IMR-90 (cell line): ENCODE measurements at regions not wholly inside any gene's neighbourhood (a gene's known extent, or its start where the extent isn't known, plus 50 kb on each side); places are given as distances from the start of the nearest gene placed in this dataset.

Source experiments
- ATAC-seq: fragments of 200-7000 bp; cut with Tn5 transposase; 2 replicates; pipeline ENCODE4 v1.9.1; 2020; ENCODE audit warnings: low read depth, mild to moderate bottlenecking, moderate library complexity
- BruUV-seq: library from RNA; stranded (reverse); fragments of 400-500 nt; replicated peaks from 2 replicates; lab custom pipeline; 2021; lab: Mats Ljungman, UMichigan
- CTCF ChIA-PET: fragments of 300-600 bp; formaldehyde crosslinking; extraction: SDS; loops from one replicate; lab custom pipeline; 2021; ENCODE audit warnings: antibody characterized with exemption; lab: Yijun Ruan, JAX
- POLR2A ChIA-PET: fragments of 300-600 bp; sonication (Branson Sonifier 250); formaldehyde crosslinking; loops from one replicate; lab custom pipeline; 2022; ENCODE audit warnings: antibody characterized with exemption; ENCODE audit not compliant: unreplicated experiment; lab: Charles Lee
- DNase-seq: peaks from one replicate; pipeline ENCODE4 v3.0.0; 2013
- H2AFZ ChIP-seq: replicated peaks from 2 replicates; pipeline ENCODE3; 2013; ENCODE audit warnings: low read length, mild to moderate bottlenecking; ENCODE audit not compliant: poor library complexity
- H2AK5ac ChIP-seq: 2 replicates; pipeline ENCODE4 v1.6.1; 2013; ENCODE audit warnings: low read depth, low read length, inconsistent platforms
- H2AK9ac ChIP-seq: replicated peaks from 2 replicates; pipeline ENCODE3; 2013; ENCODE audit warnings: mild to moderate bottlenecking, low read depth, low read length, moderate library complexity; ENCODE audit not compliant: poor library complexity
- H2BK120ac ChIP-seq: 2 replicates; pipeline ENCODE4 v1.6.1; 2013; ENCODE audit warnings: low read depth, low read length, inconsistent platforms
- H2BK15ac ChIP-seq: 3 replicates; pipeline ENCODE4 v1.6.1; 2013; ENCODE audit warnings: low read depth, low read length, inconsistent platforms
- H2BK20ac ChIP-seq: 2 replicates; pipeline ENCODE4 v1.6.1; 2013; ENCODE audit warnings: low read depth, mild to moderate bottlenecking, inconsistent platforms, low read length, moderate library complexity
- H2BK5ac ChIP-seq: 2 replicates; pipeline ENCODE4 v1.6.1; 2013; ENCODE audit warnings: mild to moderate bottlenecking, low read depth, low read length, inconsistent platforms; ENCODE audit not compliant: poor library complexity, severe bottlenecking
- H3K14ac ChIP-seq: replicated peaks from 2 replicates; pipeline ENCODE4 v1.6.1; 2013; ENCODE audit warnings: low read depth, low read length, inconsistent platforms
- H3K18ac ChIP-seq: 2 replicates; pipeline ENCODE4 v1.6.1; 2013; ENCODE audit warnings: low read depth, low read length, control low read depth
- H3K23ac ChIP-seq: 2 replicates; pipeline ENCODE4 v1.6.1; 2013; ENCODE audit warnings: low read depth, low read length, inconsistent platforms
- H3K27ac ChIP-seq: 2 replicates; pipeline ENCODE4 v1.5.1; 2013; ENCODE audit warnings: mild to moderate bottlenecking, control low read depth, low read length; ENCODE audit not compliant: insufficient read depth
- H3K27me3 ChIP-seq: 2 replicates; pipeline ENCODE4 v1.6.1; 2013; ENCODE audit warnings: low read length; ENCODE audit not compliant: control insufficient read depth, insufficient read depth
- H3K36me3 ChIP-seq: 2 replicates; pipeline ENCODE4 v1.6.1; 2013; ENCODE audit warnings: low read length, mixed read lengths; ENCODE audit not compliant: control insufficient read depth, insufficient read depth
- H3K4ac ChIP-seq: 2 replicates; pipeline ENCODE4 v1.6.1; 2013; ENCODE audit warnings: low read depth, low read length, inconsistent platforms
- H3K4me1 ChIP-seq: 2 replicates; pipeline ENCODE4 v1.6.1; 2013; ENCODE audit warnings: low read length, mixed read lengths; ENCODE audit not compliant: control insufficient read depth, insufficient read depth
- H3K4me2 ChIP-seq: 2 replicates; pipeline ENCODE4 v1.6.1; 2013; ENCODE audit warnings: low read depth, mild to moderate bottlenecking, control low read depth, low read length, moderate library complexity
- H3K4me3 ChIP-seq: 2 replicates; pipeline ENCODE4 v1.5.1; 2013; ENCODE audit warnings: low read depth, mild to moderate bottlenecking, control low read depth, low read length, moderate library complexity; ENCODE audit not compliant: insufficient read depth
- H3K56ac ChIP-seq: 2 replicates; pipeline ENCODE4 v1.6.1; 2013; ENCODE audit warnings: low read length, inconsistent platforms; ENCODE audit not compliant: insufficient read depth; ENCODE audit errors: extremely low read depth
- H3K79me1 ChIP-seq, 2 experiments: 2 replicates each; pipeline ENCODE4 v1.6.1; 2013; ENCODE audit warnings: low read length in 2 of 2, inconsistent platforms in 1 of 2, low read depth in 1 of 2
- H3K9ac ChIP-seq: 2 replicates; pipeline ENCODE4 v1.6.1; 2013; ENCODE audit warnings: low read depth, low read length, control low read depth
- H3K9me1 ChIP-seq: 2 replicates; pipeline ENCODE4 v1.6.1; 2013; ENCODE audit warnings: low read length, inconsistent platforms; ENCODE audit not compliant: insufficient read depth
- H3K9me3 ChIP-seq: 2 replicates; pipeline ENCODE4 v1.6.1; 2013; ENCODE audit warnings: low read length; ENCODE audit not compliant: control insufficient read depth, insufficient read depth
- H4K20me1 ChIP-seq: 2 replicates; pipeline ENCODE4 v1.6.1; 2013; ENCODE audit warnings: low read length, inconsistent platforms; ENCODE audit not compliant: insufficient read depth
- H4K5ac ChIP-seq: 2 replicates; pipeline ENCODE4 v1.6.1; 2013; ENCODE audit warnings: mild to moderate bottlenecking, low read depth, low read length, control low read depth
- H4K8ac ChIP-seq, 2 experiments: 2 replicates each; pipeline ENCODE4 v1.6.1; 2013; ENCODE audit warnings: low read depth in 2 of 2, low read length in 2 of 2, control low read depth in 1 of 2, inconsistent platforms in 1 of 2
- H4K91ac ChIP-seq: 2 replicates; pipeline ENCODE4 v1.6.1; 2013; ENCODE audit warnings: low read depth, low read length, inconsistent platforms; ENCODE audit not compliant: insufficient read depth
- CHD1 ChIP-seq: IDR thresholded peaks from 2 replicates; pipeline ENCODE4 v1.6.1; 2012; ENCODE audit warnings: low read depth, low read length, improper control_type of control experiment
- FOS ChIP-seq: fragments of 150-350 bp; IDR thresholded peaks from 2 replicates; pipeline ENCODE4 v1.6.1; 2016; ENCODE audit warnings: low read depth, low read length
- POLR2A ChIP-seq: IDR thresholded peaks from 2 replicates; pipeline ENCODE4 v1.6.1; 2012; ENCODE audit warnings: mild to moderate bottlenecking, low read depth, low read length
- SMC3 ChIP-seq: fragments of 150-350 bp; IDR thresholded peaks from 2 replicates; pipeline ENCODE4 v1.6.1; 2016; ENCODE audit warnings: low read depth, mild to moderate bottlenecking, antibody characterized with exemption, low read length, moderate library complexity
- WGBS, 2 experiments: methylation state at CpG; one replicate each; pipeline versions ENCODE4 v1.1.5 to v1.1.7; 2013; ENCODE audit warnings: missing lambda C conversion rate in 2 of 2; ENCODE audit not compliant: insufficient read length in 1 of 2; ENCODE audit errors: extremely low coverage in 2 of 2; 5-methylcytosine and 5-hydroxymethylcytosine counted together
- dilution Hi-C: fragments of 300-500 bp; cut with HindIII; formaldehyde crosslinking; loops from one replicate; pipeline ENCODE4 v1.14.3; 2018; ENCODE audit warnings: low sequenced_read_pairs; ENCODE audit not compliant: unreplicated experiment
- in situ Hi-C: fragments of 300-500 bp; cut with MboI; formaldehyde crosslinking; loops from 3 replicates; pipeline ENCODE4 v1.14.3; 2019; ENCODE audit warnings: low sequenced_read_pairs, inconsistent platforms, mixed read lengths
- intact Hi-C: fragments of 100-400 bp; cut with micrococcal nuclease; formaldehyde crosslinking; loops from 2 replicates; pipeline ENCODE4 v1.10.0; 2022

GRCh38 chr6:93785694-93786030 lies 366.3 kb upstream of the EPHA7 start:
- POLR2A ChIA-PET, result no interaction called here
- no TSS peak for BruUV-seq
- CTCF ChIA-PET, result no interaction called here
- no peaks in the 10 kb centered on the region for H3K9me1 ChIP-seq
- ATAC-seq, result no peak
- H3K18ac ChIP-seq, result no peak overlapping the region
- H4K91ac ChIP-seq, result no peak overlapping the region
- H3K4me2 ChIP-seq, result no peak overlapping the region
- no peak overlapping the region for H2AFZ ChIP-seq
- no peaks in the 10 kb centered on the region for H3K27me3 ChIP-seq
- H3K9ac ChIP-seq, result no peak overlapping the region
- no peak overlapping the region for H2BK5ac ChIP-seq
- no peaks in the 10 kb centered on the region for H4K20me1 ChIP-seq
- dilution Hi-C loops (no loop called here), intact Hi-C loops (no loop called here), in situ Hi-C loops (no loop called here)
- TF ChIP-seq POLR2A, result no peak
- TF ChIP-seq SMC3, result no peak
- TF ChIP-seq CHD1, result no peak
- no peak for TF ChIP-seq FOS
- no peak overlapping the region for H3K27ac ChIP-seq
- no peak overlapping the region for H2BK120ac ChIP-seq
- no peak overlapping the region for H2AK9ac ChIP-seq
- H3K14ac ChIP-seq, result no peak overlapping the region
- H2BK20ac ChIP-seq, result no peak overlapping the region
- no peak overlapping the region for H3K56ac ChIP-seq
- H3K36me3 ChIP-seq, result no peaks in the 10 kb centered on the region
- H3K4me1 ChIP-seq, result no peaks in the 10 kb centered on the region
- no peak overlapping the region for H4K5ac ChIP-seq
- H2BK15ac ChIP-seq, result no peak overlapping the region
- no peak overlapping the region for H3K23ac ChIP-seq
- H3K9me3 ChIP-seq, result no peaks in the 10 kb centered on the region; the same call in 1 of the 2 replicates
- H4K8ac ChIP-seq, result no peak overlapping the region
- H3K4ac ChIP-seq, result no peak overlapping the region
- no peak overlapping the region for H3K4me3 ChIP-seq
- no CpG with 5 or more reads among the region's 3 CpGs for WGBS, 2 experiments
- no peak for DNase-seq
- no peaks in the 10 kb centered on the region for H3K79me1 ChIP-seq
- H2AK5ac ChIP-seq, result no peak overlapping the region
